Psoas muscle (tissue), 7 donors: ENCODE measurements at regions not wholly inside any gene's neighbourhood (a gene's known extent, or its start where the extent isn't known, plus 50 kb on each side); places are given as distances from the start of the nearest gene placed in this dataset.
"Not testable (repeated sequence)": the region's sequence is repeated elsewhere in the genome, so short reads cannot be mapped to it uniquely, and the experiment has no call there.

ENCODE experiments used
- ATAC-seq, 4 donors: fragments of 200-7000 bp; cut with Tn5 transposase; one replicate each; pipeline ENCODE4 v1.9.1; 2020; ENCODE audit warnings: moderate library complexity in 3 of 4, mild to moderate bottlenecking in 2 of 4
- DNase-seq, 2 donors: peaks; one replicate each; pipeline ENCODE4 v3.0.0-alpha.2; 2020
- H3K27ac ChIP-seq: fragments of 200-600 bp; one replicate; pipeline ENCODE4 v1.8.0; 2022
- H3K27me3 ChIP-seq, 3 donors: fragments of 200-600 bp in 1 of 3; one replicate each; pipeline versions ENCODE4 v1.6.1 to v1.8.0; 2013 to 2022; ENCODE audit warnings: low read length in 2 of 3, mild to moderate bottlenecking in 2 of 3, moderate library complexity in 1 of 3; ENCODE audit not compliant: insufficient read depth in 3 of 3
- H3K36me3 ChIP-seq, 2 donors: fragments of 200-600 bp in 1 of 2; one replicate each; pipeline versions ENCODE4 v1.6.1 to v1.8.0; 2013 to 2022; ENCODE audit warnings: low read depth in 1 of 2, mild to moderate bottlenecking in 1 of 2, moderate library complexity in 1 of 2; ENCODE audit not compliant: insufficient read depth in 1 of 2
- H3K4me1 ChIP-seq: fragments of 200-600 bp; one replicate; pipeline ENCODE4 v1.8.0; 2022
- H3K4me3 ChIP-seq: fragments of 200-600 bp; one replicate; pipeline ENCODE4 v1.8.0; 2022; ENCODE audit warnings: mild to moderate bottlenecking
- H3K9me3 ChIP-seq: fragments of 200-600 bp; one replicate; pipeline ENCODE4 v1.8.0; 2022
- WGBS, 3 donors: extraction: QIAGEN DNeasy Blood & Tissue Kit; methylation state at CpG; one replicate each; pipeline versions ENCODE4 v1.1.6 to v1.1.7; 2013; 5-methylcytosine and 5-hydroxymethylcytosine counted together
- intact Hi-C, 2 donors: fragments of 100-400 bp; cut with DNase I; formaldehyde crosslinking; loops; one replicate each; pipeline versions ENCODE4 v1.11.0 to v1.14.2; 2022
- TF ChIP-seq, protein P1 (sequence below): fragments of 200-600 bp; IDR thresholded peaks from one replicate; pipeline ENCODE4 v1.8.0; 2022; ENCODE audit warnings: antibody characterized with exemption
- donor health status: healthy with polysubstance abuse.
- donor health status: DM: no; HTN: no; CAD: no; lungs with moderate emphysema.
- donor health status: Bipolar disorder and iron deficiency.
- donor health status: healthy.
- donor health status: DM: yes; HTN: yes; CAD: no.
- donor health status: DM: no; HTN: no; CAD: no.
- donor health status: DM: yes; HTN: yes; CAD: no.

DNA sequence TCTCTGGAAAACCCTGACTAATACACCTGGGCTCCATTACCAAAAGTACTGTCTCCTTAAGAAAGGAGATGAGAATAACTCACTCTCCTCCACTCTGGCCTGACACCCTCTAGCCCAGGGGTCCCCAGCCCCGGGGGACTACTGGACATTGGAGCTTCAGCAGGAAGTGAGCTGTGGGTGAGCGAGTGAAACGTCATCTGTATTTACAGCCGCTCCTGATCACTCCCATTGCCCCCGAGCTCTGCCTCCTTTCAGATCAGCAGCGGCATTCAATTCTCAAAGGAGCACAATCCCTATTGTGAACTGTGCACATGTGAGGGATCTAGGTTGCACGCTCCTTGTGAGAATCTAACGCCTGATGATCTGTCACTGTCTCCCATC lies 126.3 kb upstream of the TNRC6C start:
- Histone ChIP-seq H3K4me1 (peaks cover 27% of the 10 kb centered on the region), H3K27ac (no peak overlapping the region), H3K36me3 (no peaks in the 10 kb centered on the region), H3K27me3 (no peaks in the 10 kb centered on the region), H3K9me3 (no peaks in the 10 kb centered on the region), H3K4me3 (no peak overlapping the region)
- DNase-seq (no peak), ATAC-seq (no peak)
- TF ChIP-seq, protein P1, sequence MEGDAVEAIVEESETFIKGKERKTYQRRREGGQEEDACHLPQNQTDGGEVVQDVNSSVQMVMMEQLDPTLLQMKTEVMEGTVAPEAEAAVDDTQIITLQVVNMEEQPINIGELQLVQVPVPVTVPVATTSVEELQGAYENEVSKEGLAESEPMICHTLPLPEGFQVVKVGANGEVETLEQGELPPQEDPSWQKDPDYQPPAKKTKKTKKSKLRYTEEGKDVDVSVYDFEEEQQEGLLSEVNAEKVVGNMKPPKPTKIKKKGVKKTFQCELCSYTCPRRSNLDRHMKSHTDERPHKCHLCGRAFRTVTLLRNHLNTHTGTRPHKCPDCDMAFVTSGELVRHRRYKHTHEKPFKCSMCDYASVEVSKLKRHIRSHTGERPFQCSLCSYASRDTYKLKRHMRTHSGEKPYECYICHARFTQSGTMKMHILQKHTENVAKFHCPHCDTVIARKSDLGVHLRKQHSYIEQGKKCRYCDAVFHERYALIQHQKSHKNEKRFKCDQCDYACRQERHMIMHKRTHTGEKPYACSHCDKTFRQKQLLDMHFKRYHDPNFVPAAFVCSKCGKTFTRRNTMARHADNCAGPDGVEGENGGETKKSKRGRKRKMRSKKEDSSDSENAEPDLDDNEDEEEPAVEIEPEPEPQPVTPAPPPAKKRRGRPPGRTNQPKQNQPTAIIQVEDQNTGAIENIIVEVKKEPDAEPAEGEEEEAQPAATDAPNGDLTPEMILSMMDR, result no peak
- intact Hi-C loops, result no loop called here
- 77 to 86% (median 83%) methylated on average over 8 of the region's 8 CpGs for WGBS, 3 donors

DNA sequence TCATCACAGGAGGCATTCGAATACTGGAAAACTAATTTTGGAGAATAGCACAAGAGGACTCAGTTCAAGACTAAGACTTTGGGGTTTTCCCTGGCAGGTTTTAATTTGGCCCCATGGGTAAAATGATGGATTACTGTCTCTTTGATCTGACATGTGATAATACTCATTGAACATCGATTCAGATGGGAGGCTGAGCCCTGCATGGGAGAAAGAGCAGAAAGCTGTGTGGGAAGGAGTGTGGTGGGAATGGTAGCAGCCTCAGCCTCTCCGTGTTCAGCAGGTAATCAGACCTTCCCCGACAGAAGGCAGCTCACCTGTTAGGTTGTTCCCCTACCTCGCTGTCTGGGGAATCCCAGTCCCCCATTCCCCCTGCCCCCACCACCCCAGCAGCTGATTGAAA lies 124.7 kb upstream of the TNRC6C start:
- Histone ChIP-seq H3K27ac (peak overlapping the region; percentile 75), H3K4me3 (no peak overlapping the region), H3K27me3 (no peaks in the 10 kb centered on the region), H3K9me3 (no peaks in the 10 kb centered on the region), H3K36me3 (no peaks in the 10 kb centered on the region), H3K4me1 (peaks cover 27% of the 10 kb centered on the region)
- TF ChIP-seq, protein P1, result no peak
- intact Hi-C loops, result no loop called here
- WGBS, 3 donors, result 63 to 81% (median 71%) methylated on average over 5 of the region's 5 CpGs
- ATAC-seq (no peak), DNase-seq (peak in 1 of 2 donors; percentile 23)

DNA sequence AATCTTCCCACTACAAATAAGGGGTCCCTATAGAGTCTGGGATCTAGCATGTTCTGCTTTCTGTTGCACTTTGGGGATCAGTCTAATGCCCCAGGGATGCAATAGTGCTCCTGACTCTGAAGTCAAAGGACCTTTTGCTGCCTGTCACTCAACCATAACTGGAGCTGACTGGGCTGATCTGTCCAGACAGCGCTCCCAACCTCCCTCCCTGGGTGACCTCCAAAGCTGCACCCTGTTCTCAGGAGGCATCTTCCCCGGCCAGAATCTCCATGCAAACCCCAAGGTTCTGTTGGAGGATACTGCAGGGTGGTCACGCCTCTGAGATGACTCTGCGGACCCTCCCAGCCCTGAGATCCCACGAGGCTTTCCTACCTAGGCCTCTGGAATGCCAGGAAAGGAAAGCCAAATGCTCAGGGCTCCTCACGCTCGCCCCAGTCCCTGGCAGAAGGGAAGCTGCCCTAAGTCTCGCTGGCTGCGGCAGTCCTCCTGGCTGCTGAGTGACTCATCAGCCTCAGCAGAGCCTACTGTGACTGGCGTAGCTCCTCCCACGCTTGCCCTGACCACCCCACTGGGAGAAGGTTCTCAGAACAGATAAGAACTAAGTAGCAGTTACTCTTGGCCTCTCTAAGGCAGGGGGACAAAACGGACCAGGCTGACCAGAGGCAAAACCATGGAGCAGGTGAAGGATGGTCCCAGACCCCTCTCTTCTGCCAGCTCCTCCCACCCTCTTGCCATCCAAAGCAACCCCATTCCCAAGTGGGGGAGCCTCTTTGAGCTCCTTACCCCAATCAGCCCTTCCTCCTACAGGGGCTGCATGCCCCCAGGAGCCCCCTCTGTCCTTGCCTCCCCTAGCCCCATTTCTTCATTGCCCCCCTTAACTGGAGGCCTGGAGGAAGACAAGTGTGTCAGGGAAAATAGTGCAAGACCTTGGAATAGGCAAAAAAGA lies 124.1 kb upstream of the TNRC6C start:
- intact Hi-C loops, result no loop called here
- Histone ChIP-seq H3K4me1 (peaks cover 29% of the 10 kb centered on the region), H3K27ac (peak overlapping the region; percentile 75), H3K9me3 (no peaks in the 10 kb centered on the region), H3K36me3 (no peaks in the 10 kb centered on the region), H3K27me3 (no peaks in the 10 kb centered on the region), H3K4me3 (no peak overlapping the region)
- DNase-seq, result peak; percentile 74 to 86
- peak; percentile 83 to 90 (median 86) for ATAC-seq
- TF ChIP-seq, protein P1, result no peak
- 18 to 45% (median 22%) methylated on average over 12 of the region's 12 CpGs for WGBS, 3 donors

DNA sequence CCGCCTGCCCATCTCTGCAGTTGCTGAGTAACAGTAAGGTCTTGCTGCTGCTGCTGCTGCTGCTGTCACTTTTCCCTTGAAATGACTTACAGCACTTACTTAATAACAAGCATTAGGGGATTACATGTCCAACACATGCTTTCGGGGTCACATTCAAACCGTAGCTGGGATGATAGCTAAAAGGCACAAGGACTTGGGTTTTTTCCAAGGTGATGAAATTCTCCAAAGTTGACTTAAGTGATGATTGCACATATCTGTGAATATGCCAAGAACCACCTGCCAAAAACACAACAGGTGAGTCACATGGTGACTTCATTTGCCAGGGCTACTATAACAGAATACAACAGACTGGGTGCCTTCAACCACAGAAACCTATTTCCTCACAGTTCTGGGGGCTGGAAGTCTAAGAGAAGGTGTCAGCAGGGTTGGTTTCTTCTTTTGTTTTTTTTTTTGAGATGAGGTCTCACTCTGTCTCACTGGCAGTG lies 121.9 kb upstream of the TNRC6C start:
- WGBS, 3 donors, result 30 to 42% (median 32%) methylated on average over 3 of the region's 3 CpGs
- intact Hi-C loops, result no loop called here
- Histone ChIP-seq H3K27me3 (no peaks in the 10 kb centered on the region), H3K4me1 (peaks cover 38% of the 10 kb centered on the region), H3K9me3 (no peaks in the 10 kb centered on the region), H3K27ac (peak overlapping the region; percentile 64), H3K36me3 (no peaks in the 10 kb centered on the region), H3K4me3 (no peak overlapping the region)
- TF ChIP-seq, protein P1, result no peak
- DNase-seq (no peak), ATAC-seq (peak; percentile 61 to 74 (median 68))

DNA sequence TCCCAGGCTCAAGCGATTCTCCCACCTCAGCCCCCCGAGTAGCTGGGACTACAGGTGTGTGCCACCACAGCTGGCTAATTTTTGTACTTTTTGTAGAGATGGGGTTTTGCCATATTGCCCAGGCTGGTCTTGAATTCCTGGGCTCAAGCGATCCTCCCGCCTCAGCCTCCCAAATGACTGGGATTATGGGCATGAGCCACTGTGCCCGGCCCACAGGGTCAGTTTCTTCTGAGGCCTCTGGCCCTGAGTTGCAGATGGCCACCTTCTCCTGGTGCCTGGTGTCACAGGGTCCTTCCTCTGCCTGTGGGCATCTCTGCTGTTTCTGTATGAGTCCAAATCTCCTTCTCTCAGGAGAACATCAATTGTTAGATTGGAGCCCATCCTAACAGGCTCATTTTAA lies 121.4 kb upstream of the TNRC6C start:
- H3K4me3 ChIP-seq, intact Hi-C loops, DNase-seq, H3K27me3 ChIP-seq, ATAC-seq, H3K9me3 ChIP-seq, H3K36me3 ChIP-seq: not testable (repeated sequence)
- Histone ChIP-seq H3K4me1 (peaks cover 38% of the 10 kb centered on the region), H3K27ac (peak overlapping the region; percentile 64)
- WGBS, 3 donors, result 99 to 100% (median 99%) methylated on average over 5 of the region's 5 CpGs
